Fibroblast of villous mesenchyme (primary cell): ENCODE measurements at regions not wholly inside any gene's neighbourhood (a gene's known extent, or its start where the extent isn't known, plus 50 kb on each side); places are given as distances from the start of the nearest gene placed in this dataset.

ENCODE experiments used
- DNase-seq: peaks from one replicate; pipeline ENCODE4 v3.0.0-alpha.2; 2010; ENCODE audit warnings: low read depth
- H3K4me3 ChIP-seq: 2 replicates; pipeline ENCODE4 v1.5.1; 2011; ENCODE audit warnings: low read depth, mild to moderate bottlenecking, low read length
- CTCF ChIP-seq: IDR thresholded peaks from 2 replicates; pipeline ENCODE4 v1.5.1; 2012; ENCODE audit warnings: low read depth, mild to moderate bottlenecking, low read length; ENCODE audit not compliant: insufficient read depth

GRCh38 chr4:14897217-14897616 is 105.1 kb upstream of the CPEB2 start:
- DNase-seq, result no peak
- TF ChIP-seq CTCF, result no peak
- H3K4me3 ChIP-seq, result no peak overlapping the region

GRCh38 chr4:14898989-14899388 is 103.3 kb upstream of the CPEB2 start:
- no peak for DNase-seq
- TF ChIP-seq CTCF, result no peak
- no peak overlapping the region for H3K4me3 ChIP-seq

GRCh38 chr4:14902342-14902741 is 99.9 kb upstream of the CPEB2 start:
- TF ChIP-seq CTCF, result no peak
- DNase-seq, result no peak

GRCh38 chr4:14903321-14903720 is 99.0 kb upstream of the CPEB2 start:
- no peak overlapping the region for H3K4me3 ChIP-seq
- no peak for TF ChIP-seq CTCF
- DNase-seq, result no peak

More at GRCh38 chr4:14902342-14902741, 99.9 kb upstream of the CPEB2 start:
- H3K4me3 ChIP-seq, result no peak overlapping the region

- DNase-seq, result no peak
- no peak for TF ChIP-seq CTCF
- H3K4me3 ChIP-seq, result no peak overlapping the region
These were observed 95.5 kb upstream of the CPEB2 start for GRCh38 chr4:14906805-14907204.

- H3K4me3 ChIP-seq, result no peak overlapping the region
- TF ChIP-seq CTCF, result no peak
- DNase-seq, result no peak
These were observed 93.6 kb upstream of the CPEB2 start for GRCh38 chr4:14908635-14909034.

GRCh38 chr4:14910411-14910810 is 91.9 kb upstream of the CPEB2 start:
- H3K4me3 ChIP-seq, result no peak overlapping the region
- no peak for TF ChIP-seq CTCF
- no peak for DNase-seq
